CD4-positive, alpha-beta T cell (primary cell): ENCODE measurements at regions not wholly inside any gene's neighbourhood (a gene's known extent, or its start where the extent isn't known, plus 50 kb on each side); places are given as distances from the start of the nearest gene placed in this dataset.

Experiments
- ATAC-seq: fragments of 200-7000 bp; cut with Tn5 transposase; one replicate; pipeline ENCODE4 v1.10.0; 2022; ENCODE audit warnings: mild to moderate bottlenecking; ENCODE audit not compliant: poor library complexity
- CTCF ChIA-PET: fragments of 350-600 bp; sonication (Branson Sonifier 250); formaldehyde crosslinking; loops from one replicate; lab custom pipeline; 2021; ENCODE audit warnings: antibody characterized with exemption, inconsistent platforms; lab: Charles Lee
- POLR2A ChIA-PET: fragments of 350-600 bp; sonication (Branson Sonifier 250); formaldehyde crosslinking; loops from one replicate; lab custom pipeline; 2021; ENCODE audit warnings: antibody characterized with exemption, inconsistent platforms; lab: Charles Lee
- DNase-seq, 14 experiments: peaks; one replicate each; pipeline ENCODE4 v3.0.0-alpha.2; 2013 to 2020; ENCODE audit warnings: mixed read lengths in 2 of 14
- H3K27ac ChIP-seq, 2 donors: one replicate each; pipeline versions ENCODE4 v1.5.1 to v1.7.0; 2013; ENCODE audit warnings: low read length in 2 of 2, low read depth in 1 of 2, mild to moderate bottlenecking in 1 of 2
- H3K27me3 ChIP-seq, 2 experiments: 1 replicate in 1 of 2; 2 replicates in 1 of 2; pipeline versions ENCODE4 v1.6.1 to v1.7.0; 2013; ENCODE audit warnings: low read length in 2 of 2, control low read depth in 1 of 2, mild to moderate bottlenecking in 1 of 2, moderate library complexity in 1 of 2; ENCODE audit not compliant: insufficient read depth in 2 of 2, control insufficient read depth in 1 of 2
- H3K36me3 ChIP-seq: one replicate; pipeline ENCODE4 v1.6.1; 2013; ENCODE audit warnings: low read length, control low read depth; ENCODE audit not compliant: insufficient read depth
- H3K4me1 ChIP-seq: one replicate; pipeline ENCODE4 v1.6.1; 2013; ENCODE audit warnings: low read length, control low read depth; ENCODE audit not compliant: insufficient read depth
- H3K4me3 ChIP-seq: one replicate; pipeline ENCODE4 v1.5.1; 2013; ENCODE audit warnings: mild to moderate bottlenecking, low read length, moderate library complexity
- H3K9me3 ChIP-seq, 2 experiments: 1 replicate in 1 of 2; 2 replicates in 1 of 2; pipeline versions ENCODE4 v1.6.1 to v1.7.0; 2013; ENCODE audit warnings: low read length in 2 of 2, mild to moderate bottlenecking in 2 of 2, control low read depth in 1 of 2, moderate library complexity in 1 of 2; ENCODE audit not compliant: control insufficient read depth in 1 of 2, insufficient read depth in 1 of 2
- H3K27ac Mint-ChIP-seq: one replicate; pipeline ENCODE4 v1.8.0; 2020; ENCODE audit warnings: mixed read lengths
- H3K27me3 Mint-ChIP-seq: one replicate; pipeline ENCODE4 v1.8.0; 2021; ENCODE audit warnings: mixed read lengths
- H3K36me3 Mint-ChIP-seq: one replicate; pipeline ENCODE4 v1.8.0; 2021; ENCODE audit warnings: low read depth, mixed read lengths
- H3K4me1 Mint-ChIP-seq: one replicate; pipeline ENCODE4 v1.8.0; 2021; ENCODE audit warnings: low read depth, mixed read lengths
- H3K4me3 Mint-ChIP-seq: one replicate; pipeline ENCODE4 v1.8.0; 2020; ENCODE audit warnings: mild to moderate bottlenecking, mixed read lengths
- H3K9me3 Mint-ChIP-seq: one replicate; pipeline ENCODE4 v1.8.0; 2020; ENCODE audit warnings: mixed read lengths
- CTCF ChIP-seq: fragments of 200-600 bp; IDR thresholded peaks from one replicate; pipeline ENCODE4 v1.8.0; 2022; ENCODE audit warnings: antibody characterized with exemption, mild to moderate bottlenecking
- intact Hi-C, 2 experiments: fragments of 100-400 bp; cut with DNase I in 1 of 2; cut with micrococcal nuclease in 1 of 2; formaldehyde crosslinking; loops; one replicate each; pipeline versions ENCODE4 v1.15.1 to v1.9.0; 2023 to 2025; cut with DNase I, micrococcal nuclease

- Mint-ChIP-seq H3K27me3 (peaks cover 9% of the 10 kb centered on the region), H3K4me3 (no peak overlapping the region), H3K9me3 (no peaks in the 10 kb centered on the region), H3K4me1 (no peaks in the 10 kb centered on the region), H3K36me3 (no peaks in the 10 kb centered on the region), H3K27ac (no peak overlapping the region)
- ChIA-PET POLR2A (no interaction called here), CTCF (no interaction called here)
- Histone ChIP-seq H3K4me1 (no peaks in the 10 kb centered on the region), H3K27me3 (peaks cover 0 to 2% of the 10 kb centered on the region in 2 experiments), H3K4me3 (no peak overlapping the region), H3K36me3 (no peaks in the 10 kb centered on the region), H3K27ac (no peak overlapping the region), H3K9me3 (peaks cover 0 to 11% of the 10 kb centered on the region in 2 experiments)
- intact Hi-C loops = no loop called here
- DNase-seq = no peak
- no peak for TF ChIP-seq CTCF
- no peak for ATAC-seq
Measured at GRCh38 chr16:55107851-55108250, 177.2 kb downstream of the IRX5 start.

- H3K36me3 Mint-ChIP-seq = no peaks in the 10 kb centered on the region
- ChIA-PET POLR2A (no interaction called here), CTCF (no interaction called here)
- Histone ChIP-seq H3K4me1 (no peaks in the 10 kb centered on the region), H3K27me3 (no peaks in the 10 kb centered on the region), H3K36me3 (no peaks in the 10 kb centered on the region), H3K4me3 (no peak overlapping the region), H3K9me3 (no peaks in the 10 kb centered on the region), H3K27ac (no peak overlapping the region)
- intact Hi-C loops = no loop called here
- H3K9me3 Mint-ChIP-seq = no peaks in the 10 kb centered on the region
- no peaks in the 10 kb centered on the region for H3K4me1 Mint-ChIP-seq
- no peak for TF ChIP-seq CTCF
- H3K27ac Mint-ChIP-seq = no peak overlapping the region
- H3K27me3 Mint-ChIP-seq = peaks cover 5% of the 10 kb centered on the region
- DNase-seq (no peak), ATAC-seq (no peak)
- no peak overlapping the region for H3K4me3 Mint-ChIP-seq
Measured at GRCh38 chr16:55113210-55113609, 182.5 kb downstream of the IRX5 start.

- Mint-ChIP-seq H3K27ac (no peak overlapping the region), H3K4me1 (no peaks in the 10 kb centered on the region), H3K9me3 (no peaks in the 10 kb centered on the region), H3K27me3 (no peaks in the 10 kb centered on the region), H3K4me3 (no peak overlapping the region), H3K36me3 (no peaks in the 10 kb centered on the region)
- no peaks in the 10 kb centered on the region for H3K4me1 ChIP-seq
- H3K27me3 ChIP-seq = no peaks in the 10 kb centered on the region
- ATAC-seq (no peak), DNase-seq (no peak)
- intact Hi-C loops = no loop called here
- H3K36me3 ChIP-seq = no peaks in the 10 kb centered on the region
- H3K27ac ChIP-seq = no peak overlapping the region
- POLR2A ChIA-PET = no interaction called here
- no peak overlapping the region for H3K4me3 ChIP-seq
- no peak for TF ChIP-seq CTCF
- peaks cover 0 to 13% of the 10 kb centered on the region in 2 experiments for H3K9me3 ChIP-seq
- CTCF ChIA-PET = no interaction called here
Measured at GRCh38 chr16:55115506-55115905, 184.8 kb downstream of the IRX5 start.
